RWPE2 (cell line): ENCODE measurements at regions not wholly inside any gene's neighbourhood (a gene's known extent, or its start where the extent isn't known, plus 50 kb on each side); places are given as distances from the start of the nearest gene placed in this dataset.

ENCODE experiments used
- ATAC-seq: fragments of 200-7000 bp; cut with Tn5 transposase; 3 replicates; pipeline ENCODE4 v1.9.1; 2021; ENCODE audit warnings: low read depth
- DNase-seq: peaks from one replicate; pipeline ENCODE4 v3.0.0-alpha.2; 2020; ENCODE audit warnings: low spot score
- H3K27ac ChIP-seq: fragments of 450-650 bp; 2 replicates; pipeline ENCODE4 v1.5.1; 2017; ENCODE audit warnings: mild to moderate bottlenecking; ENCODE audit not compliant: poor library complexity, severe bottlenecking
- H3K27me3 ChIP-seq: fragments of 250-450 bp; sonication (Bioruptor Pico); 2 replicates; pipeline ENCODE4 v1.5.1; 2021; ENCODE audit warnings: mild to moderate bottlenecking, moderate library complexity; ENCODE audit not compliant: insufficient read depth, poor library complexity, severe bottlenecking
- H3K36me3 ChIP-seq: fragments of 250-450 bp; sonication (Bioruptor Pico); 2 replicates; pipeline ENCODE4 v1.5.1; 2020; ENCODE audit warnings: low read depth, mild to moderate bottlenecking, moderate library complexity
- H3K4me1 ChIP-seq: fragments of 250-450 bp; sonication (Bioruptor Pico); 2 replicates; pipeline ENCODE4 v1.5.1; 2021; ENCODE audit warnings: mild to moderate bottlenecking, moderate library complexity; ENCODE audit not compliant: insufficient read depth, poor library complexity, severe bottlenecking
- H3K4me3 ChIP-seq: fragments of 250-450 bp; sonication (Bioruptor Pico); 2 replicates; pipeline ENCODE4 v1.5.1; 2021; ENCODE audit warnings: mild to moderate bottlenecking, moderate library complexity; ENCODE audit not compliant: severe bottlenecking
- H3K9me3 ChIP-seq: fragments of 250-450 bp; sonication (Bioruptor Pico); 2 replicates; pipeline ENCODE4 v1.5.1; 2021; ENCODE audit warnings: mild to moderate bottlenecking, moderate library complexity; ENCODE audit not compliant: severe bottlenecking
- CTCF ChIP-seq: fragments of 450-650 bp; IDR thresholded peaks from one replicate; pipeline ENCODE4 v1.5.1; 2017; ENCODE audit warnings: mild to moderate bottlenecking, moderate library complexity; ENCODE audit not compliant: poor library complexity, severe bottlenecking

DNA sequence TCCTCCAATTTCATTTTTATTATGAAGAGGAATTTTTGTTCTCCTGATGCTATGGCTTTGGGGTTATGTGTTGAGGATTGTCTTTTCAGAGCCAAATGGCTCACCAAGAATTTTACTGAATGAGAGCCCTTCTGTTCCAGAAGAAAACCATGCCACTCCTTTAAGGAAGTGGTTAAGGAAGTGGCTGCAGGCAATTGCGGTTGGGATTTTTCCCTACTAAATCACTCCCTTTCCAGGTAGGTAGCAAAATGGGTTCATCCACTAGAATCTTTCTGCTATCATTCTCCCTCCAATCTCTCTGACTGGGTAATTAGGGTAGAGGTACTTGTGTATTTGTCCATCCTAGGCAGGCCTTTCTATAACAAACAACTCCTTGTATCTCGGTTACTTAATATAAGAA is 163.1 kb downstream of the TTC8 start:
- Histone ChIP-seq H3K36me3 (no peaks in the 10 kb centered on the region), H3K27ac (peak overlapping the region; percentile 95), H3K27me3 (no peaks in the 10 kb centered on the region), H3K4me1 (peaks cover 33% of the 10 kb centered on the region), H3K9me3 (no peaks in the 10 kb centered on the region), H3K4me3 (no peak overlapping the region)
- ATAC-seq (peak; percentile 70), DNase-seq (no peak)
- TF ChIP-seq CTCF = no peak

GRCh38 chr14:88989911-88990310 is 165.5 kb downstream of the TTC8 start:
- H3K9me3 ChIP-seq = no peaks in the 10 kb centered on the region
- peaks cover 34% of the 10 kb centered on the region for H3K4me1 ChIP-seq
- no peak overlapping the region for H3K27ac ChIP-seq
- DNase-seq = no peak
- H3K36me3 ChIP-seq = no peaks in the 10 kb centered on the region
- no peak for TF ChIP-seq CTCF
- no peak overlapping the region for H3K4me3 ChIP-seq
- ATAC-seq = no peak
- H3K27me3 ChIP-seq = no peaks in the 10 kb centered on the region

DNA sequence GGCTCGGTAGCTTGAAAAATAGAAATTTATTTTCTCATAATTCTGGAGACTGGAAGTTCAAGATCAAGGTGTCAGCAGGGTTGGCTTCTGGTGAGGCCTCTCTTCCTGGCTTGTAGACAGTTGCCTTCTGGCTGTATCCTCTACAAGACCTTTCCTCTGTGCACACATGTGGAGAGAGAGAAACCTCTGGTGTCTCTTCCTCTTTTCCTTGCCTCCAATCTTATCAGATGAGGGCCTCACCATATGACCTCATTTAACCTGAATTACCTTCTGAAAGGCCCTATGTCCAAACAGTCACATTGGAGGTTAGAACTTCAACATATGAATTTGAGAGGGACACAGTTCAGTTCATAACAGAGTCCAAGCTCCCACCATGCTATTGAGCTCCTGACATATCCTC is 166.4 kb downstream of the TTC8 start:
- H3K36me3 ChIP-seq = no peaks in the 10 kb centered on the region

DNA sequence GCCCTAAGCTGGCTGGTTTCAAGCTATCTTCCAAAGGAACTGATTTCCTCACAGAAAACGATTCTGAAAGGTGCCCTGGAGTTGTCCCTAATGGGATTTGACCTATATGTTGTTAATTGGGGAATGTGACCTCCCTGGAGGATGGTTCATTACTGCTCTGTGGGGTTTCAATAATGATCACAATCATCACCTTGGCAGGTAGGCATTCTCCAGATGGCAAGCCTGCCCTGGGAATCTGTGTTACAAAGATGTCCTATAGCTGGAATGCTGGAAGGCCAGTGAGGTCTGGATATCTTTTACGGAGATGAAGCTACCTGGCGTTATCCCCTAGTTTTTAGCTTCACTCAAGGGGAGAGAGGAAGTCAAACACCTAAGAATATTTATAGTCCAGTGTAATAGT is 167.6 kb downstream of the TTC8 start:
- ATAC-seq = no peak
- no peak for TF ChIP-seq CTCF
- Histone ChIP-seq H3K27me3 (no peaks in the 10 kb centered on the region), H3K4me3 (no peak overlapping the region), H3K36me3 (no peaks in the 10 kb centered on the region), H3K27ac (no peak overlapping the region), H3K4me1 (peaks cover 35% of the 10 kb centered on the region), H3K9me3 (no peaks in the 10 kb centered on the region)
- no peak for DNase-seq

More for the DNA sequence above, 166.4 kb downstream of the TTC8 start:
- no peaks in the 10 kb centered on the region for H3K27me3 ChIP-seq
- ATAC-seq = no peak
- no peak for TF ChIP-seq CTCF
- no peak overlapping the region for H3K27ac ChIP-seq
- no peaks in the 10 kb centered on the region for H3K9me3 ChIP-seq
- H3K4me1 ChIP-seq = peaks cover 41% of the 10 kb centered on the region
- no peak for DNase-seq
- no peak overlapping the region for H3K4me3 ChIP-seq

- Histone ChIP-seq H3K4me1 (peaks cover 26% of the 10 kb centered on the region), H3K27me3 (no peaks in the 10 kb centered on the region), H3K36me3 (no peaks in the 10 kb centered on the region), H3K27ac (peak overlapping the region; percentile 82), H3K9me3 (no peaks in the 10 kb centered on the region), H3K4me3 (no peak overlapping the region)
- ATAC-seq = peak; percentile 79
- DNase-seq = no peak
- no peak for TF ChIP-seq CTCF
Observed at GRCh38 chr14:88993946-88994345, 169.5 kb downstream of the TTC8 start.
